ENCODE measurements at regions not wholly inside any gene's neighbourhood (a gene's known extent, or its start where the extent isn't known, plus 50 kb on each side); places are given as distances from the start of the nearest gene placed in this dataset.

- DNase-seq (ENCODE audit: low read depth): no peak
- in situ Hi-C loops (cut with HindIII; ENCODE audit: low pct_unique_long_range_greater_than_20kb, low sequenced_read_pairs): no loop called here
Measured at GRCh38 chr9:78609450-78609849, 312.5 kb downstream of the PSAT1 start.

- DNase-seq (ENCODE audit: low read depth): no peak
- in situ Hi-C loops (cut with HindIII; ENCODE audit: low pct_unique_long_range_greater_than_20kb, low sequenced_read_pairs): no loop called here
Measured at GRCh38 chr9:78612091-78612490, 315.2 kb downstream of the PSAT1 start.

- in situ Hi-C loops (cut with HindIII; ENCODE audit: low pct_unique_long_range_greater_than_20kb, low sequenced_read_pairs): no loop called here
- DNase-seq (ENCODE audit: low read depth): no peak
Measured at GRCh38 chr9:78613006-78613405, 316.1 kb downstream of the PSAT1 start.

- DNase-seq (ENCODE audit: low read depth): no peak
- in situ Hi-C loops (cut with HindIII; ENCODE audit: low pct_unique_long_range_greater_than_20kb, low sequenced_read_pairs): no loop called here
Measured at GRCh38 chr9:78614892-78615291, 318.0 kb downstream of the PSAT1 start.

GRCh38 chr9:78615372-78615771 is 318.4 kb downstream of the PSAT1 start:
- no peak for DNase-seq (ENCODE audit: low read depth)
- in situ Hi-C loops (cut with HindIII; ENCODE audit: low pct_unique_long_range_greater_than_20kb, low sequenced_read_pairs): no loop called here

GRCh38 chr9:78618735-78619134 is 321.8 kb downstream of the PSAT1 start:
- no peak for DNase-seq (ENCODE audit: low read depth)
- in situ Hi-C loops (cut with HindIII; ENCODE audit: low pct_unique_long_range_greater_than_20kb, low sequenced_read_pairs): no loop called here

GRCh38 chr9:78620303-78620702 is 323.4 kb downstream of the PSAT1 start:
- in situ Hi-C loops (cut with HindIII; ENCODE audit: low pct_unique_long_range_greater_than_20kb, low sequenced_read_pairs): no loop called here
- no peak for DNase-seq (ENCODE audit: low read depth)

GRCh38 chr9:78620764-78621163 is 323.8 kb downstream of the PSAT1 start:
- no peak for DNase-seq (ENCODE audit: low read depth)

GRCh38 chr9:78622126-78622525 is 325.2 kb downstream of the PSAT1 start:
- no peak for DNase-seq (ENCODE audit: low read depth)
- in situ Hi-C loops (cut with HindIII; ENCODE audit: low pct_unique_long_range_greater_than_20kb, low sequenced_read_pairs): no loop called here

More at GRCh38 chr9:78620764-78621163, 323.8 kb downstream of the PSAT1 start:
- in situ Hi-C loops (cut with HindIII; ENCODE audit: low pct_unique_long_range_greater_than_20kb, low sequenced_read_pairs): no loop called here

- DNase-seq (ENCODE audit: low read depth): no peak
- in situ Hi-C loops (cut with HindIII; ENCODE audit: low pct_unique_long_range_greater_than_20kb, low sequenced_read_pairs): no loop called here
Measured at GRCh38 chr9:78626971-78627370, 330.0 kb downstream of the PSAT1 start.

GRCh38 chr9:78630966-78631365 is 334.0 kb downstream of the PSAT1 start:
- no peak for DNase-seq (ENCODE audit: low read depth)
- in situ Hi-C loops (cut with HindIII; ENCODE audit: low pct_unique_long_range_greater_than_20kb, low sequenced_read_pairs): no loop called here

GRCh38 chr9:78640728-78641127 is 343.8 kb downstream of the PSAT1 start:
- no peak for DNase-seq (ENCODE audit: low read depth)
- in situ Hi-C loops (cut with HindIII; ENCODE audit: low pct_unique_long_range_greater_than_20kb, low sequenced_read_pairs): no loop called here

- no peak for DNase-seq (ENCODE audit: low read depth)
- in situ Hi-C loops (cut with HindIII; ENCODE audit: low pct_unique_long_range_greater_than_20kb, low sequenced_read_pairs): no loop called here
Measured at GRCh38 chr9:78644359-78644758, 347.4 kb downstream of the PSAT1 start.

GRCh38 chr9:78654324-78654723 is 357.4 kb downstream of the PSAT1 start:
- in situ Hi-C loops (cut with HindIII; ENCODE audit: low pct_unique_long_range_greater_than_20kb, low sequenced_read_pairs): no loop called here
- DNase-seq (ENCODE audit: low read depth): no peak

GRCh38 chr9:78663369-78663768 is 366.4 kb downstream of the PSAT1 start:
- no peak for DNase-seq (ENCODE audit: low read depth)
- in situ Hi-C loops (cut with HindIII; ENCODE audit: low pct_unique_long_range_greater_than_20kb, low sequenced_read_pairs): no loop called here

GRCh38 chr9:78664370-78664769 is 367.4 kb downstream of the PSAT1 start:
- in situ Hi-C loops (cut with HindIII; ENCODE audit: low pct_unique_long_range_greater_than_20kb, low sequenced_read_pairs): no loop called here
- no peak for DNase-seq (ENCODE audit: low read depth)

GRCh38 chr9:78666818-78667414 is 370.0 kb downstream of the PSAT1 start:
- no peak for DNase-seq (ENCODE audit: low read depth)
- in situ Hi-C loops (cut with HindIII; ENCODE audit: low pct_unique_long_range_greater_than_20kb, low sequenced_read_pairs): no loop called here

- peak; percentile 46 for DNase-seq (ENCODE audit: low read depth)
- in situ Hi-C loops (cut with HindIII; ENCODE audit: low pct_unique_long_range_greater_than_20kb, low sequenced_read_pairs): no loop called here
Measured at GRCh38 chr9:78668148-78668832, 371.4 kb downstream of the PSAT1 start.

- DNase-seq (ENCODE audit: low read depth): peak; percentile 38
- in situ Hi-C loops (cut with HindIII; ENCODE audit: low pct_unique_long_range_greater_than_20kb, low sequenced_read_pairs): no loop called here
Measured at GRCh38 chr9:78669591-78669990, 372.7 kb downstream of the PSAT1 start.

GRCh38 chr9:78671785-78672184 is 374.9 kb downstream of the PSAT1 start:
- DNase-seq (ENCODE audit: low read depth): no peak
- in situ Hi-C loops (cut with HindIII; ENCODE audit: low pct_unique_long_range_greater_than_20kb, low sequenced_read_pairs): no loop called here
